Keratinocyte (primary cell): ENCODE measurements at regions not wholly inside any gene's neighbourhood (a gene's known extent, or its start where the extent isn't known, plus 50 kb on each side); places are given as distances from the start of the nearest gene placed in this dataset.

Experiments used
- DNase-seq: peaks from one replicate; pipeline ENCODE4 v3.0.0-alpha.2; 2011; ENCODE audit warnings: low read depth, missing footprints, low spot score
- FAIRE-seq: peaks from 2 replicates; lab custom pipeline; 2011; peaks lifted over from hg19 to GRCh38; lab: Jason Lieb, UNC
- H2AFZ ChIP-seq: 2 replicates; pipeline ENCODE4 v1.6.0; 2012; ENCODE audit warnings: low read length, control low read depth, inconsistent platforms; ENCODE audit not compliant: control insufficient read depth
- H3K27ac ChIP-seq: 2 replicates; pipeline ENCODE4 v1.5.1; 2011; ENCODE audit warnings: low read length; ENCODE audit not compliant: control insufficient read depth, insufficient read depth
- H3K27me3 ChIP-seq: 3 replicates; pipeline ENCODE4 v1.6.0; 2011; ENCODE audit warnings: low read length; ENCODE audit not compliant: control insufficient read depth, insufficient read depth; ENCODE audit errors: extremely low read depth
- H3K36me3 ChIP-seq, 2 experiments: 2 replicates in 1 of 2; 3 replicates in 1 of 2; pipeline ENCODE4 v1.5.1; 2011; ENCODE audit warnings: low read length in 2 of 2, mild to moderate bottlenecking in 1 of 2; ENCODE audit not compliant: control insufficient read depth in 2 of 2, insufficient read depth in 2 of 2; ENCODE audit errors: extremely low read depth in 1 of 2
- H3K4me1 ChIP-seq: 3 replicates; pipeline ENCODE4 v1.5.1; 2011; ENCODE audit warnings: low read length; ENCODE audit not compliant: control insufficient read depth, insufficient read depth; ENCODE audit errors: extremely low read depth
- H3K4me2 ChIP-seq: 3 replicates; pipeline ENCODE4 v1.6.0; 2011; ENCODE audit warnings: low read depth, low read length; ENCODE audit not compliant: control insufficient read depth, insufficient read depth; ENCODE audit errors: extremely low read depth
- H3K4me3 ChIP-seq, 3 experiments: fragments of 200-600 bp in 1 of 3; sonication (generic) in 1 of 3; 2 replicates in 2 of 3; 3 replicates in 1 of 3; pipeline ENCODE4 v1.5.1; 2011 to 2016; ENCODE audit warnings: low read length in 3 of 3, mild to moderate bottlenecking in 3 of 3, control low read depth in 2 of 3, inconsistent platforms in 1 of 3, low read depth in 1 of 3, mixed read lengths in 1 of 3, mixed run types in 1 of 3, moderate library complexity in 1 of 3; ENCODE audit not compliant: control insufficient read depth in 2 of 3, insufficient read depth in 2 of 3; ENCODE audit errors: extremely low read depth in 1 of 3
- H3K79me2 ChIP-seq: 2 replicates; pipeline ENCODE4 v1.6.0; 2012; ENCODE audit warnings: low read length; ENCODE audit not compliant: control insufficient read depth, insufficient read depth
- H3K9ac ChIP-seq: 3 replicates; pipeline ENCODE4 v1.6.0; 2011; ENCODE audit warnings: low read length; ENCODE audit not compliant: control insufficient read depth, insufficient read depth; ENCODE audit errors: extremely low read depth
- H3K9me1 ChIP-seq: 3 replicates; pipeline ENCODE4 v1.6.0; 2011; ENCODE audit warnings: low read length; ENCODE audit not compliant: control insufficient read depth, insufficient read depth; ENCODE audit errors: extremely low read depth
- H3K9me3 ChIP-seq: 2 replicates; pipeline ENCODE4 v1.5.1; 2012; ENCODE audit warnings: low read depth, low read length; ENCODE audit not compliant: control insufficient read depth
- H4K20me1 ChIP-seq: 3 replicates; pipeline ENCODE4 v1.6.0; 2011; ENCODE audit warnings: low read length; ENCODE audit not compliant: control insufficient read depth, insufficient read depth; ENCODE audit errors: extremely low read depth
- EZH2 ChIP-seq: IDR thresholded peaks from one replicate; pipeline ENCODE4 v1.6.1; 2012; ENCODE audit warnings: inconsistent platforms, mild to moderate bottlenecking, low read length, moderate library complexity
- dilution Hi-C: fragments of 300-500 bp; cut with MboI; formaldehyde crosslinking; loops from one replicate; pipeline ENCODE4 v1.7.0; 2020; ENCODE audit warnings: low sequenced_read_pairs; ENCODE audit not compliant: extremely low pct_ligation_motif_present
- TF ChIP-seq, protein P1 (sequence below), 3 experiments: IDR thresholded peaks in 1 of 3; conservative IDR thresholded peaks in 1 of 3; optimal IDR thresholded peaks in 1 of 3; 2 replicates in 2 of 3; 3 replicates in 1 of 3; pipeline versions ENCODE3 to v1.5.1; 2011; ENCODE audit warnings: low read length in 3 of 3, mild to moderate bottlenecking in 3 of 3, moderate library complexity in 2 of 3, control low read depth in 1 of 3, inconsistent platforms in 1 of 3; ENCODE audit not compliant: insufficient read depth in 2 of 3; ENCODE audit errors: extremely low read depth in 1 of 3

DNA sequence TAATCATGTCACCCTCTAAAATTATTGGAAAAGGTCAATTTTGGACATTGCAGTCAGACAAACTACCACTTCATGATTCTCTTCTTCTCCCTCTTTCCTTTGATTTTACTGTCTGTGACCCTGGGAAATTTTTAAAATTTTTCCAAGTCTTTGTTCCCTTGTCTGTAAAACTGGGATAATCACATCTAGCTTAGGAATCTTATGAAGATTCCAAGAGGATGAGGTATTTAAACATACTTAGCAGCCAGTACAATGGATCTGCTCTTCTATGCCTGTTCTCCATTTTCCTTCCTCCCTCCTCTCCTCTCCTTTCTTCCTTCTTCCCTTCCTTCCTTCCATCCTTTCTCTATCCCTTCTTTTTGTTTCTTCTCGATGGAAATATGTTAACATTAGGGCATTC lies 651.6 kb upstream of the MARCKS start:
- H3K27ac ChIP-seq: no peak overlapping the region
- FAIRE-seq: no peak
- no peaks in the 10 kb centered on the region for H3K27me3 ChIP-seq
- H3K4me3 ChIP-seq: no peak overlapping the region
- H3K4me2 ChIP-seq: no peak overlapping the region
- TF ChIP-seq, protein P1, sequence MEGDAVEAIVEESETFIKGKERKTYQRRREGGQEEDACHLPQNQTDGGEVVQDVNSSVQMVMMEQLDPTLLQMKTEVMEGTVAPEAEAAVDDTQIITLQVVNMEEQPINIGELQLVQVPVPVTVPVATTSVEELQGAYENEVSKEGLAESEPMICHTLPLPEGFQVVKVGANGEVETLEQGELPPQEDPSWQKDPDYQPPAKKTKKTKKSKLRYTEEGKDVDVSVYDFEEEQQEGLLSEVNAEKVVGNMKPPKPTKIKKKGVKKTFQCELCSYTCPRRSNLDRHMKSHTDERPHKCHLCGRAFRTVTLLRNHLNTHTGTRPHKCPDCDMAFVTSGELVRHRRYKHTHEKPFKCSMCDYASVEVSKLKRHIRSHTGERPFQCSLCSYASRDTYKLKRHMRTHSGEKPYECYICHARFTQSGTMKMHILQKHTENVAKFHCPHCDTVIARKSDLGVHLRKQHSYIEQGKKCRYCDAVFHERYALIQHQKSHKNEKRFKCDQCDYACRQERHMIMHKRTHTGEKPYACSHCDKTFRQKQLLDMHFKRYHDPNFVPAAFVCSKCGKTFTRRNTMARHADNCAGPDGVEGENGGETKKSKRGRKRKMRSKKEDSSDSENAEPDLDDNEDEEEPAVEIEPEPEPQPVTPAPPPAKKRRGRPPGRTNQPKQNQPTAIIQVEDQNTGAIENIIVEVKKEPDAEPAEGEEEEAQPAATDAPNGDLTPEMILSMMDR (optimal IDR thresholded peaks at IDR 0.05 in 1 of 3, IDR thresholded peaks at IDR 0.05 in 1 of 3, conservative IDR thresholded peaks at IDR 0.05 in 1 of 3; ENCODE audit: extremely low read depth in 1 of 3, insufficient read depth in 2 of 3, low read length in 3 of 3): no peak
- TF ChIP-seq EZH2: no peak
- DNase-seq: no peak
- no peak overlapping the region for H3K9ac ChIP-seq
- dilution Hi-C loops: no loop called here
- no peaks in the 10 kb centered on the region for H3K79me2 ChIP-seq
- no peaks in the 10 kb centered on the region for H3K4me1 ChIP-seq
- no peak overlapping the region for H2AFZ ChIP-seq
- no peaks in the 10 kb centered on the region for H3K36me3 ChIP-seq
- no peaks in the 10 kb centered on the region for H4K20me1 ChIP-seq
- no peaks in the 10 kb centered on the region for H3K9me1 ChIP-seq
- no peaks in the 10 kb centered on the region for H3K9me3 ChIP-seq

- dilution Hi-C loops: no loop called here
- no peak overlapping the region for H3K4me2 ChIP-seq
These were observed 648.4 kb upstream of the MARCKS start for GRCh38 chr6:113208726-113209125.

More at GRCh38 chr6:113208726-113209125, 648.4 kb upstream of the MARCKS start:
- Histone ChIP-seq H3K27me3 (no peaks in the 10 kb centered on the region), H4K20me1 (no peaks in the 10 kb centered on the region), H3K9me3 (no peaks in the 10 kb centered on the region), H3K4me1 (no peaks in the 10 kb centered on the region), H3K79me2 (no peaks in the 10 kb centered on the region), H3K36me3 (no peaks in the 10 kb centered on the region), H3K27ac (no peak overlapping the region), H3K9me1 (no peaks in the 10 kb centered on the region), H3K4me3 (no peak overlapping the region), H3K9ac (no peak overlapping the region), H2AFZ (no peak overlapping the region)
- FAIRE-seq (no peak), DNase-seq (no peak)
- no peak for TF ChIP-seq EZH2
- TF ChIP-seq, protein P1 (optimal IDR thresholded peaks at IDR 0.05 in 1 of 3, IDR thresholded peaks at IDR 0.05 in 1 of 3, conservative IDR thresholded peaks at IDR 0.05 in 1 of 3; ENCODE audit: extremely low read depth in 1 of 3, insufficient read depth in 2 of 3, low read length in 3 of 3): no peak
